Hepatocyte (in vitro differentiated cells): ENCODE measurements at regions not wholly inside any gene's neighbourhood (a gene's known extent, or its start where the extent isn't known, plus 50 kb on each side); places are given as distances from the start of the nearest gene placed in this dataset.
A peak's percentile ranks its signal among the peaks of the same experiment; 100 is the strongest.

Experiments used
- DNase-seq: peaks from one replicate; pipeline ENCODE4 v3.0.0-alpha.2; 2016; ENCODE audit warnings: low spot score
- H2AFZ ChIP-seq: fragments of 200-600 bp; sonication (generic); 2 replicates; pipeline ENCODE4 v1.6.0; 2016; ENCODE audit warnings: antibody characterized with exemption, mild to moderate bottlenecking
- H3K27ac ChIP-seq: fragments of 200-600 bp; sonication (generic); 2 replicates; pipeline ENCODE4 v1.5.1; 2016; ENCODE audit warnings: mild to moderate bottlenecking
- H3K27me3 ChIP-seq: fragments of 200-600 bp; sonication (generic); 2 replicates; pipeline ENCODE4 v1.6.1; 2016
- H3K36me3 ChIP-seq: fragments of 200-600 bp; sonication (generic); replicated peaks from 2 replicates; pipeline ENCODE4 v1.5.1; 2016; ENCODE audit warnings: low read depth; ENCODE audit not compliant: insufficient read depth
- H3K4me1 ChIP-seq: fragments of 200-600 bp; sonication (generic); 2 replicates; pipeline ENCODE4 v1.5.1; 2016; ENCODE audit warnings: mild to moderate bottlenecking, moderate library complexity; ENCODE audit not compliant: insufficient read depth
- H3K4me2 ChIP-seq: fragments of 200-600 bp; sonication (generic); 2 replicates; pipeline ENCODE4 v1.6.0; 2016
- H3K4me3 ChIP-seq: fragments of 200-600 bp; sonication (generic); 2 replicates; pipeline ENCODE4 v1.5.1; 2016; ENCODE audit warnings: mild to moderate bottlenecking
- H3K79me2 ChIP-seq: fragments of 200-600 bp; sonication (generic); 2 replicates; pipeline ENCODE4 v1.6.0; 2017; ENCODE audit warnings: mild to moderate bottlenecking
- H3K9me2 ChIP-seq: fragments of 200-600 bp; sonication (generic); replicated peaks from 2 replicates; pipeline ENCODE4 v1.6.0; 2017; ENCODE audit warnings: mild to moderate bottlenecking; ENCODE audit not compliant: insufficient read depth
- H3K9me3 ChIP-seq: fragments of 200-600 bp; sonication (generic); 2 replicates; pipeline ENCODE4 v1.5.1; 2016; ENCODE audit warnings: low read depth, mild to moderate bottlenecking
- H4K20me1 ChIP-seq: fragments of 200-600 bp; sonication (generic); 2 replicates; pipeline ENCODE4 v1.6.0; 2016; ENCODE audit warnings: mild to moderate bottlenecking; ENCODE audit not compliant: insufficient read depth, poor library complexity, severe bottlenecking
- EZH2 ChIP-seq: fragments of 200-600 bp; sonication (generic); IDR thresholded peaks from 2 replicates; pipeline ENCODE4 v1.6.1; 2016; ENCODE audit warnings: antibody characterized with exemption, mild to moderate bottlenecking, borderline replicate concordance
- EZH2phosphoT487 ChIP-seq: fragments of 200-600 bp; sonication (generic); IDR thresholded peaks from one replicate; pipeline ENCODE4 v1.6.1; 2018; ENCODE audit warnings: antibody characterized with exemption, mild to moderate bottlenecking, low read depth, moderate library complexity; ENCODE audit not compliant: unreplicated experiment, severe bottlenecking
- WGBS: methylation state at CpG from one replicate; pipeline ENCODE4 v1.1.6; 2016; ENCODE audit warnings: low lambda C conversion rate; ENCODE audit errors: missing lambda C conversion rate; 5-methylcytosine and 5-hydroxymethylcytosine counted together
- TF ChIP-seq, protein P1 (sequence below): fragments of 200-600 bp; sonication (generic); IDR thresholded peaks from 2 replicates; pipeline ENCODE4 v1.5.1; 2016; ENCODE audit warnings: antibody characterized with exemption, mild to moderate bottlenecking; ENCODE audit not compliant: poor library complexity

GRCh38 chr3:73718326-73719110, 93.8 kb upstream of the PDZRN3 start:
- Histone ChIP-seq H3K79me2 (no peaks in the 10 kb centered on the region), H3K4me2 (no peak overlapping the region), H3K9me3 (no peaks in the 10 kb centered on the region), H3K9me2 (no peaks in the 10 kb centered on the region), H4K20me1 (no peaks in the 10 kb centered on the region), H3K36me3 (no peaks in the 10 kb centered on the region), H2AFZ (peak overlapping the region; percentile 28), H3K4me3 (no peak overlapping the region), H3K27me3 (no peaks in the 10 kb centered on the region), H3K27ac (peak overlapping the region; percentile 72), H3K4me1 (peaks cover 11% of the 10 kb centered on the region)
- DNase-seq: no peak
- TF ChIP-seq, protein P1, sequence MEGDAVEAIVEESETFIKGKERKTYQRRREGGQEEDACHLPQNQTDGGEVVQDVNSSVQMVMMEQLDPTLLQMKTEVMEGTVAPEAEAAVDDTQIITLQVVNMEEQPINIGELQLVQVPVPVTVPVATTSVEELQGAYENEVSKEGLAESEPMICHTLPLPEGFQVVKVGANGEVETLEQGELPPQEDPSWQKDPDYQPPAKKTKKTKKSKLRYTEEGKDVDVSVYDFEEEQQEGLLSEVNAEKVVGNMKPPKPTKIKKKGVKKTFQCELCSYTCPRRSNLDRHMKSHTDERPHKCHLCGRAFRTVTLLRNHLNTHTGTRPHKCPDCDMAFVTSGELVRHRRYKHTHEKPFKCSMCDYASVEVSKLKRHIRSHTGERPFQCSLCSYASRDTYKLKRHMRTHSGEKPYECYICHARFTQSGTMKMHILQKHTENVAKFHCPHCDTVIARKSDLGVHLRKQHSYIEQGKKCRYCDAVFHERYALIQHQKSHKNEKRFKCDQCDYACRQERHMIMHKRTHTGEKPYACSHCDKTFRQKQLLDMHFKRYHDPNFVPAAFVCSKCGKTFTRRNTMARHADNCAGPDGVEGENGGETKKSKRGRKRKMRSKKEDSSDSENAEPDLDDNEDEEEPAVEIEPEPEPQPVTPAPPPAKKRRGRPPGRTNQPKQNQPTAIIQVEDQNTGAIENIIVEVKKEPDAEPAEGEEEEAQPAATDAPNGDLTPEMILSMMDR: no peak
- TF ChIP-seq EZH2phosphoT487: no peak
- TF ChIP-seq EZH2: no peak
- 80% methylated on average over 5 of the region's 5 CpGs for WGBS

DNA sequence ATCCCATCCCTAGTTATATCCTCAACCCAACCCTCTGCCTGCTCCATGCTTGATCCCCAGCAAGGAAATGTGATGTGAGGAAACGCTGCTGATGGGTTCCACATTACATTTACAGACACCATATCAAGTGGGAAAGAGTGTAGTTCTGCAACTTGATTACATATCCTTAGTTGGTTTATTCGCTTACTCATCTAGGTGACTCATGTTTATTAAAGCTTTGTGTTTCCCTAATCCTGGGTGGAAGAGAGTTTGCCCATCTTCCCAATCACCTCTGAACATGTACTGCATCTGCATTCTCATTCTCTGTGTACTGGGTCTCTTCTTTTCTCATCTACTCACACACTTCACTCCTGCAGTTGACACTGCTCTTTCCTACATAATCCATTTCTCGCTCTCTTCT, 91.7 kb upstream of the PDZRN3 start:
- Histone ChIP-seq H3K79me2 (no peaks in the 10 kb centered on the region), H3K36me3 (no peaks in the 10 kb centered on the region), H4K20me1 (no peaks in the 10 kb centered on the region), H3K4me3 (no peak overlapping the region), H3K27ac (no peak overlapping the region), H3K27me3 (no peaks in the 10 kb centered on the region), H3K9me3 (no peaks in the 10 kb centered on the region), H3K4me1 (peaks cover 11% of the 10 kb centered on the region), H3K9me2 (no peaks in the 10 kb centered on the region), H3K4me2 (no peak overlapping the region), H2AFZ (no peak overlapping the region)
- no peak for TF ChIP-seq EZH2phosphoT487
- TF ChIP-seq EZH2: no peak
- TF ChIP-seq, protein P1: no peak
- no peak for DNase-seq
- WGBS: 95% methylated on average over 3 of the region's 3 CpGs

DNA sequence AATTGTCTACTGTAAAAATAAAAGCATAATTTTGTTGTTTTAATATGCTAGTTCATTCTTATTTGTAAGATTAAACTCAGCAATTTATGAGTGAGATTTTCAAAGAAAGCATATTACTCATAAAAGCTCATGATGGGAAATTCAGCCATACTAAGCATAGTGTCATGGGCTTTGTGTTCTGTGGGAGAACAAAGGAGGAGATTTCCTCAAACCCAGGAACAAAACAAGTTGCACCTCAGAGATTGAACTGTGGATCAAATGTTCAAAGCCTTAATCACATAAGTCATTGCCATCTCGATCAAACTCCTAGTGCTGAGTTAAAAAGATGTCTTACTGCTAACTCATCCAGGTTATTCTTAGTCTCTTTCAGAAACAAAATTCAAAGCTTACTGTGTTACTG, 85.6 kb upstream of the PDZRN3 start:
- Histone ChIP-seq H3K79me2 (no peaks in the 10 kb centered on the region), H3K9me3 (no peaks in the 10 kb centered on the region), H3K4me2 (no peak overlapping the region), H4K20me1 (no peaks in the 10 kb centered on the region), H3K36me3 (no peaks in the 10 kb centered on the region), H3K4me1 (peaks cover 8% of the 10 kb centered on the region), H3K27me3 (no peaks in the 10 kb centered on the region), H2AFZ (no peak overlapping the region), H3K4me3 (no peak overlapping the region), H3K9me2 (no peaks in the 10 kb centered on the region), H3K27ac (no peak overlapping the region)
- DNase-seq: no peak
- TF ChIP-seq EZH2phosphoT487: no peak
- TF ChIP-seq EZH2: no peak
- TF ChIP-seq, protein P1: no peak
- WGBS: 85% methylated on average over 1 of the region's 1 CpG
